Activated naive CD4-positive, alpha-beta T cell treated with Interleukin-2 at 50 U/mL for 16 hours (primary cell): ENCODE measurements at regions not wholly inside any gene's neighbourhood (a gene's known extent, or its start where the extent isn't known, plus 50 kb on each side); places are given as distances from the start of the nearest gene placed in this dataset.
"Not testable (repeated sequence)": the region's sequence is repeated elsewhere in the genome, so short reads cannot be mapped to it uniquely, and the experiment has no call there.

Experiments used
- DNase-seq: peaks from one replicate; pipeline ENCODE4 v3.0.0-alpha.2; 2020

DNA sequence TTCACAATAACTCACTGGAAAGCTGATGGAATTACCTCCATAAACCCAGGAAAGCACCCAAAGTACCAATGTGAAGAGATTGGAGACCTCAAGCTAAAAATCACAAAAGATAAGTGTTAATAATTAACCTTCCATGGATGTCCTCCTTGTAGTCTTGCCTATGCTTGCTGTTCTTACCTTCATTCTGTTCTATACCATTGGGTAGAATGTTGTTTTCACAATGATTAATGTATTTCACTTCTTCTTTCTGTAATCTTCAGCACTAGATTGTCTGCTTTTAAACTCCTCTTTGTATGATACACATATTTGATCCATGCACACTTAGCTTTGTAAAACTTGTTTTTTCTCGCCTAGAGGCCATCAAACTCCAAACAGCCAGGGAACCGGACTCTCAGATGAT is 570.3 kb downstream of the RAPGEF2 start:
- DNase-seq: no peak

GRCh38 chr4:159674241-159674640 is 571.4 kb downstream of the RAPGEF2 start:
- no peak for DNase-seq

DNA sequence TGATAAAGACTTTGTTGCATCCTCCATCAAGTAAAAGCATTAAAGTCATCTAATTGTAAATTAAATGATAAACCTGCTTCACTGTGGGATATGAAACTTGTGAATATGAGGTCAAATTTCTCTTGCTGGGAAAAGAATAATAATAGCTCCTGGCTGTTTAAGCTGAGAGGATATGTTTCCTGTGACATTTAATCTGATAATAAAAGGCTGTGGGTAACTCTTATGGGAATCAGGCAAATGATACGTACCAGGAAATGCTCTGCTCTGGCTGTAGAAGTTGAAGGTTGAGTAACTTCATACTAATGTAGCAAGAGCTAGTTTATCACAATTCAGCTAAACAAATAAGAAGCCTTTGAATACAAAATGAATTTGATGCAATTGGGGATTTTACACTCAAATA is 574.6 kb downstream of the RAPGEF2 start:
- no peak for DNase-seq

DNA sequence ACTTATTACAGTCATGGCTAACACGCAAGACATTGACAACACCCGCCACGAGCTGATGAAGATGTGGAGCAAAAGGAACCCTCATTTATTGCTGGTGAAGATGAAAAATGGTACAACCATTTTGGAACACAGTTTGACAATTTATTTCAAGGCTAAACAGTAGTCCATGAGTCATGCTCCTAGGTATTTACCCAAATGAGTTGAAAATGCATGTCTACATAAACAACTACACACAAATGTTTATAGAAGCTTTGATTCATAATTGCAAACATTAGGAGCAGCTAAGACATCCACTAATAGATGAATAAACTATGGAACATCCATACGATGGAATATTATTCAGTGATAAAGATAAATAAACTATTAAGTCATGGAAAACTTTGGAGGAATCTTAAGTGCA is 580.1 kb downstream of the RAPGEF2 start:
- DNase-seq: no peak

- no peak for DNase-seq
Measured at GRCh38 chr4:159684061-159684460, 581.2 kb downstream of the RAPGEF2 start.

GRCh38 chr4:159685340-159686092 is 582.6 kb downstream of the RAPGEF2 start:
- no peak for DNase-seq

- DNase-seq: no peak
Measured at GRCh38 chr4:159689526-159689925, 586.6 kb downstream of the RAPGEF2 start.

- no peak for DNase-seq
Measured at GRCh38 chr4:159697322-159698283, 594.7 kb downstream of the RAPGEF2 start.

GRCh38 chr4:159698336-159698735 is 595.5 kb downstream of the RAPGEF2 start:
- no peak for DNase-seq

DNA sequence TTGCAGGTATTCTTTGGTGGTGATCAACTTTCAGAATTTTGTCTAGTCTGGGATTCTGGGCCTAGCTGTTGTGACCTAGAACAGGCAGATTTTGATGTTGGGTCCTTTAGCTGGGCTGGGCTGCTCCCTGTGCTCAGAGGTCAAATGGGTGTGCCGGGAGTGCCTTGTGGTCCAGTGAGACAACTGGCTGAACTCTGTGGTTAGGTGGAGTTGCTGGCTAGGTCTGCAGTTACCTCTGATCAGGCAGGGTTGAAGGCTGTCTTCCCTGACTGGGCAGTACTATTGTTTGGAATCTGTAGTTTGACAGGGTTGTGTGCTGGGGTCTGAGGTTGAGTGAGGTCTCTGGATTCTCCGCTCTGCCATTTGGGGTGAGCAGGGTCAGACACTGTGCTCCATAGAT is 599.3 kb downstream of the RAPGEF2 start:
- no peak for DNase-seq

GRCh38 chr4:159705334-159705733 is 602.5 kb downstream of the RAPGEF2 start:
- DNase-seq: no peak

- DNase-seq: no peak
Measured at GRCh38 chr4:159706704-159707103, 603.8 kb downstream of the RAPGEF2 start.

DNA sequence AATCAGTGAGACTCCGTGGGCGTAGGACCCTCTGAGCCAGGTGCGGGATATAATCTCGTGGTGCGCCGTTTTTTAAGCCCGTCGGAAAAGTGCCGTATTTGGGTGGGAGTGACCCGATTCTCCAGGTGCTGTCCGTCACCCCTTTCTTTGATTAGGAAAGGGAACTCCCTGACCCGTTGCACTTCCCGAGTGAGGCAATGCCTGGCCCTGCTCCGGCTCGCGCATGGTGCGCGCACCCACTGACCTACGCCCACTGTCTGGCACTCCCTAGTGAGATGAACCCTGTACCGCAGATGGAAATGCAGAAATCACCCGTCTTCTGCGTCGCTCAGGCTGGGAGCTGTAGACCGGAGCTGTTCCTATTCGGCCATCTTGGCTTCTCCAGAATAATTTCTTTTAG is 612.3 kb downstream of the RAPGEF2 start:
- not testable (repeated sequence) for DNase-seq

DNA sequence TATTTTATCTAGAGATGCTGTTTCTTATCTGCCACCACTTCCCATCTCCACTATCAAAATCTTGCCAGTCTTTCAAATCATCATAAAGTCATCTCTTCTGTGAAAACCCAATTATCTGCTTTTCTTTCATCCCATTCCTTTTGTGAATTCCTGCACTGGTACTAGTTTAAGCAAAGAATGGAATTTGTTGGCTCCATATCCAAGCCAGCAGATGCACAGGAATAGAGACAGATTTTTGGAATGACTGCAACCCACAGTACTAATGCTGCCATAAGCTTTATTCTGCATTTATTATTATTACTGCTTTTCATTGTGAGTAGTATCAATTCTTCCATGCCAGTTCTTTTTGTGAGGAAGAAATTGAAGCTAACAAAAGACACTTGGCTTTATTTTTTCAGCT is 616.7 kb downstream of the RAPGEF2 start:
- no peak for DNase-seq

- no peak for DNase-seq
Measured at GRCh38 chr4:159722052-159722451, 619.2 kb downstream of the RAPGEF2 start.

- no peak for DNase-seq
Measured at GRCh38 chr4:159722918-159723317, 620.0 kb downstream of the RAPGEF2 start.

- no peak for DNase-seq
Measured at GRCh38 chr4:159723341-159724048, 620.6 kb downstream of the RAPGEF2 start.

- DNase-seq: no peak
Measured at GRCh38 chr4:159725571-159725970, 622.7 kb downstream of the RAPGEF2 start.

DNA sequence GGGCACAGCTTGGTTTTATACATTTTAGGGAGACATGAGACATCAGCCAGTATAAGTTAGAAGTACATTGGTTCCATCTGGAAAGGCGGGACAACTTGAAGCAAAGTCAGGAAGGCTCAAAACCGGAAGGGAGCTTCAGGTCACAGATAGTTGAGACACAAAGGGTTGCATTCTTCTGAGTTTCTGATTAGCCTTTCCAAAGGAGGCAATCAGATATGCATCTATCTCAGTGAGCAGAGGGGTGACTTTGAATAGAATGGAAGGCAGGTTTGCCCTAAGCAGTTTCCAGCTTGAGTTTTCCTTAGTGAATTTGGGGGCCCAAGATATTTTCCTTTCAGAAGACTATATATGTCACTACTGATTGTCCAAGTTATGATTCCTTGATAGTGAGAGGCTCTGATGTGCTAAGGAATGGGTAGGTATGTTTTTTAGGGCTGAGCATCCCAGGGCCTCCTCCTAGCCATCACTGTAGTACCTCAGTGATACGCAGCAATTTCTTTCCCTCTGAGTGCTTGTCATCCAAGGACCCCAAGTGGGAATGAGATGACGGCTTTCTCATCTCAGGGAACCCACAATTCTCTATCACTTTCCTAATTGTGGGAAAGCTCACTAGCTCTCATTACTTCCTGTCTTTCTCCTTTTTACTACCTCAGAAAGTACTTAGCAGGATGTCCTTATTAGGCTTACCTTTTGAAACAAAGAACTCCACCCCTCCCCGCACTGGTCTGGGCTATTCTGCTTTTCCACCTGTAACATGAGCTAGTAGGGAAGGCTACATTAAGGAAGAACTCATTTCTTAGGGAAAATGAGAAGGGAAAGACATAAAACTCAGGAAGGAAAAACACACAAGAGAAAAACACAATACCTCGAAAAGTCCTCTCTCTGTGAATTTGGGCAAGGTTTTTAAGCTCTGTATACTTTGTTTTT is 632.7 kb downstream of the RAPGEF2 start:
- DNase-seq: no peak

DNA sequence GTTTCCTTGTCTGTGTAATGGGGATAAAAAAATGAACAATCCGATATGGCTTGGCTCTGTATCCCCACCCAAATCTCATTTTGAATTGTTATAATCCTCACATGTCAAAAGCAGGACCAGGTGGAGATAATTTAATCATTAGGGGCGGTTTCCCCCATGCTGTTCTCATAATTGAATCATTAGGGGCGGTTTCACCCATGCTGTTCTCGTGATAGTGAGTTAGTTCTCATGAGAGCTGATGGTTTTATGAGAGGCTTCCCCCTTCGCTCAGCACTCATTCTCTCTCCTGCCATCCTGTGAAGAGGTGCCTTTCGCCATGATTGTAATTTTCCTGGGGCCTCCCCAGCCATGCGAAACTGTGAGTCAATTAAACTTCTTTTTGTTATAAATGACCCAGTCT is 633.5 kb downstream of the RAPGEF2 start:
- DNase-seq: no peak

GRCh38 chr4:159743971-159744370 is 641.1 kb downstream of the RAPGEF2 start:
- no peak for DNase-seq

DNA sequence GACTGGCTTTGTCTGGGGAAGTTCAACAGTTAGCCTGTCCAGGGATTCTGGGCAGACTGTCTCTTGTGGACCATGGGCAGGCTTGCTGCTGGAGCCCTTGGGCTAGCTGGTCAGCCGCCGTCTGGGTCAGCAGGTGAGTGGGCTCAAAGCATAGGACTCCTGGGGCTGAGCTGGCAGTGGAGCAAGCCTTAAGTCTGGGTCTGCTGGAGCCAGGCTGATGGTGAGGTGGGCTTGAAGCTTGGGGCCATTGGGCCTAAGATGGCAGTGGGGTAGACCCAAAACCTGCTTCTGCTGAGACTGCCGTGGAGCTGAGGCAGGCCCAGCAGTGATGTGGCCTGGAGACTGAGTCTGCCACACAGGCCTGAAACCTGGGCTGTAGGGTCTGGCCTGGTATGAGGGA is 645.1 kb downstream of the RAPGEF2 start:
- DNase-seq: no peak
